Fibroblast of mammary gland (primary cell): ENCODE measurements at regions not wholly inside any gene's neighbourhood (a gene's known extent, or its start where the extent isn't known, plus 50 kb on each side); places are given as distances from the start of the nearest gene placed in this dataset.

ENCODE experiments used
- DNase-seq: peaks from one replicate; pipeline ENCODE4 v3.0.0-alpha.2; 2010; ENCODE audit warnings: low read depth
- H3K4me3 ChIP-seq: 2 replicates; pipeline ENCODE4 v1.5.1; 2011; ENCODE audit warnings: low read depth, mild to moderate bottlenecking, low read length, moderate library complexity; ENCODE audit not compliant: control insufficient read depth
- TF ChIP-seq, protein P1 (sequence below): conservative IDR thresholded peaks from 2 replicates; pipeline ENCODE4 v1.5.1; 2011; ENCODE audit warnings: low read depth, low read length, inconsistent platforms; ENCODE audit not compliant: control insufficient read depth, insufficient read depth

DNA sequence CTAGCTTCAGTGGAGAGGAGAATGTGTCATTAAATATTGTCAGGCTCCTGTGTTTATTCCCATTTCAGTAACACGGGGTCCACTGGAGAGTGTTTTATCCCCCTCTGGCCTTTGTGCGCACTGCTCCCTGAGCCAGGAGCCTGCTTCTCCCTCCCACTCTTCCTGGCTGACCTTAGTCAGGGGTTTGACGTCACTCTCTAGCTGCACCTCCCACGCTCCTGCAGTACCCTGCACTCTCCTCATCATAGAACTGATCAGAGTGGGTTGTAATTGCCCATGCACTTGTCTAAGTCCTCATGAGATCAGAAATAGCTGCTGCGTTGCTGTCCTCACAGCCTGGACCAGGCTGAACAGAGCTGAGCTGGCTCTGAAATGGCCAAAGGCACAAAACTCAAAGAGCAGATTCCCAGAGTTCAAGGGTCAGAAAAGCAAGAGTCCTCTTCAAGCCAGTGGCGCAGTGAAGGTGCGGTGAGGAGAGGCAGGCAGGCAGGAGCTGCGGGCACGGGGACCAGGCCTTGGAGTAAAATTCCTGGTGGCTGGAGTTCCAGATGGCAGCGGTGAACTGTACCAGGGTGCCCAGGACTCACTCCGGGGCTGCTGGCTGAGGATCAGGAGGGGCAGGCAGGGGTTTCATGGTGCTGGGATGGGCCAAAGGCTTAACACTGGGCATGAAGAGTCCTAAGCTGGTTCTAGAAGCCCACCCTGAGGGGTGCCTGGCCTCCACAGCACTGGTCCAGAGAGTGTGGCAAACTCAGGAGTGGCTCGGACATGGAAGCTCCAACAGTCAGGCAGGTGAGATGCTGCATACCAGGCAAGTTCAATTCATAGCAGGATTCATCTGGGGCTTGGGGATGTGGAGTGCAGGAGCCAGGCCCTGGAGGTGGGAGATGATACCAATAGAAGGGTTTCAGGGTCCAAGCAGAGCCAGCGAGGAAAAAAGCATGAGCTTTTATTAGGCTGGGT is 170.9 kb downstream of the SCP2D1 start:
- TF ChIP-seq, protein P1, sequence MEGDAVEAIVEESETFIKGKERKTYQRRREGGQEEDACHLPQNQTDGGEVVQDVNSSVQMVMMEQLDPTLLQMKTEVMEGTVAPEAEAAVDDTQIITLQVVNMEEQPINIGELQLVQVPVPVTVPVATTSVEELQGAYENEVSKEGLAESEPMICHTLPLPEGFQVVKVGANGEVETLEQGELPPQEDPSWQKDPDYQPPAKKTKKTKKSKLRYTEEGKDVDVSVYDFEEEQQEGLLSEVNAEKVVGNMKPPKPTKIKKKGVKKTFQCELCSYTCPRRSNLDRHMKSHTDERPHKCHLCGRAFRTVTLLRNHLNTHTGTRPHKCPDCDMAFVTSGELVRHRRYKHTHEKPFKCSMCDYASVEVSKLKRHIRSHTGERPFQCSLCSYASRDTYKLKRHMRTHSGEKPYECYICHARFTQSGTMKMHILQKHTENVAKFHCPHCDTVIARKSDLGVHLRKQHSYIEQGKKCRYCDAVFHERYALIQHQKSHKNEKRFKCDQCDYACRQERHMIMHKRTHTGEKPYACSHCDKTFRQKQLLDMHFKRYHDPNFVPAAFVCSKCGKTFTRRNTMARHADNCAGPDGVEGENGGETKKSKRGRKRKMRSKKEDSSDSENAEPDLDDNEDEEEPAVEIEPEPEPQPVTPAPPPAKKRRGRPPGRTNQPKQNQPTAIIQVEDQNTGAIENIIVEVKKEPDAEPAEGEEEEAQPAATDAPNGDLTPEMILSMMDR, result no peak
- peak; percentile 43 for DNase-seq
- H3K4me3 ChIP-seq, result no peak overlapping the region

DNA sequence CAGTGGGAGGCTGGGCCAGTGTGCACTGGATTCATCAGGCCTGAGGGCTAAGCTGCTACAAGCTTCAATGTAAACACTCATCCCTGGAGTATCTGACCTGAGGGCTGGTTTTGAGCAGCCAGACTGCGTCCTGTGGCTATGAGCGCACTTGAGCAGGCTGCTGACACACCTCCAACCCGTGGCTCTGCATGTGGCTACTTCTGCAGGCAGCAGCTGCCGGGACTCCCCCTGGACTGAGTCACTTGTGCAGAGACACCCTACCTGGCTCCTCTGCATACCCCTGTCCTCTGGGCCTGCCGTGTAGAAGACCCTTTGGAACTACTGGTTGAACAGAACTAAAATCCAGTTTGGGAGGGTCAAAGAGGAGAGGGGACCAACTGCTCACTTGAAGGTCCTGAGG is 172.0 kb downstream of the SCP2D1 start:
- no peak for DNase-seq
- H3K4me3 ChIP-seq, result no peak overlapping the region
- TF ChIP-seq, protein P1, result no peak

DNA sequence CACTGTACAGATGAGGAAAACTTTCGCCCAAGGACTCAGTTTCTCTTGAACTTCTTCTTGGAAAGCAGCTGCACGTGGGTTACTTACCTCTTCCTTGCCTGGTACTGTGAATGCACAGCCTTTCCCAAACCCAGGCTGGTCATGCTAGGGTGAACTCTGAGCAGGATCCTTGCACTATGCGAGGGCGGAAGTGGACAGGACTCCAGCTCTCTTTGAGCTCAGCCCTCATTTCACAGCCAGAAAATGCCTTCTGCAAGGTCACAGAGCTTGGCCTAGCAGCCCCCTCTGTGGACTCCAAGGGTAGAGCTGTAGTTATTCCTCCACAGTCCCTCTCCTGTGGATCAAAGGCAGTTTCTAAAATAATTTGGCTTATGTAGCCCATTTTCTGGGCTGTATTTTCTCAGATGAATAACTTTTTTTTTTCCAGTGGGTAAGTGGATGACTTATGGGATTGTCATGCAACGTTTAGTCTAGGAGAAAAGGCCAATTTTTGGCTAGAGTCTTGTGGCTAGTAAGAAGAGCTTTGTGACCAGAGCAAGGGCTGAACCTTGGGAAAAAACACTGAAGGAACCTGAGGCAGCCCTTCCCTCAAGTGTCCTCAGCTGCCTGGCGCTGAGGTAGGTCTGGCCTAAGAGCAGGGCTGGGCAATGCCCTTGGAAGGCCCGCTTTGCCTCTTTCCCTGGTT is 172.7 kb downstream of the SCP2D1 start:
- TF ChIP-seq, protein P1, result no peak
- DNase-seq, result no peak
- no peak overlapping the region for H3K4me3 ChIP-seq

DNA sequence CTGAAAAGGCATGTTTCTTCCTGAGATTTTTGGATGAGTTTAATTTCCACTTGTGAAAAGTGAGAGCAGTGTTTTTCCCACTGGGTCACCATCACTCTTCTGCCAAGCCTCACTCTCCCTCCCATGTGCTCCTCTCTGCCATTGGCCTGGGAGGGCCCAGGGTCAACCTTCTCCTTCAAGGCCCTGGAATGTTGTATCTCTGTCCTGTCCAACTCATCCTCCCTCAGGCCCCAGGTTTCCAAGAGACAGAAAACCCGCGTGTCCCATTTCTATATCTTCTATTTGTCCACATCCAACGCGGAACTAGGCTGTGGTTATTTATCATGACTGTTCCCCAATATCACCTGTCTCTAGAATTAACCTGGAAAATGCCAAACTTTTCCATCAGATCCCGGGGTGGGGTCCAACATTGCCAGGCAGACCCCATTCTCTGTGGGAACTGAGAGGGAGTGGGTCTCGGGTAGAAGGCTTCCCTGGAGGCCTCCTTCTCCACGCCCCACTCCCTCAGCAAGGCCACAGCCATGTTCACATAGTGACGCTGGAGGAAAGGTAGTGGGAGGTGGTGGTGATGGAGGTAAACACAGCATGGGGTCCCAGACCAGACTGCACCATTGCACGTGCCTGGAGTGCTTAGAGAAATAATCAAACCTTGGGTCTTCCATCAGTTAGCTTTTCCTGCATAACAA is 173.5 kb downstream of the SCP2D1 start:
- TF ChIP-seq, protein P1, result no peak
- no peak for DNase-seq
- no peak overlapping the region for H3K4me3 ChIP-seq

DNA sequence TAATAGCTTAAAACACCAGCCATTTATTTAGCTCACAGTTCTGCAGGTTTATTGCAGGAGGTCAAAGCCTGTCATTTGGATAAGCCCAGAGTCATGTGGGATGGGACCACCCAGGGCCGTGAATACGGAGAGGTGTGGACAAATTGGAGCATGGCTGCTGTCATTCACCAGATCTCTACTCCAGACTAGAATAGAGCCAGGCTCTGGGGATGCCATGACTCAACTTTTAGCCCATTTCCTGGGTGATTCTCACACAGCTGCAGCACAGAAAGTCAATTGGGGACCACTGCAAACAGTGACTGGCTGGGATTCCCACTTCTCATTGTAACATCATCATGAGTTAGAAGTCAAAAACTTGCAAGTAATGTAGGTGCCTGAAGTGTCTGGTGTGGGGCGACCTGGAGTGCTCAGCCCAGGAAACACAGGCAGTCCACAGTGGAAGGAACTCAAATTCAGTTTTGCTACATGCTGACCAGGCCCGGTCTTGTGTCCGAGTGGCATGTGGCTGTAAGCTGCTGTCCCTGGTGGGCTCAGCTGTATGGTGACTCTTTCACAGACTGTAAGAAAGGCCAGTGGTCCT is 174.3 kb downstream of the SCP2D1 start:
- no peak overlapping the region for H3K4me3 ChIP-seq
- TF ChIP-seq, protein P1, result no peak
- DNase-seq, result no peak

DNA sequence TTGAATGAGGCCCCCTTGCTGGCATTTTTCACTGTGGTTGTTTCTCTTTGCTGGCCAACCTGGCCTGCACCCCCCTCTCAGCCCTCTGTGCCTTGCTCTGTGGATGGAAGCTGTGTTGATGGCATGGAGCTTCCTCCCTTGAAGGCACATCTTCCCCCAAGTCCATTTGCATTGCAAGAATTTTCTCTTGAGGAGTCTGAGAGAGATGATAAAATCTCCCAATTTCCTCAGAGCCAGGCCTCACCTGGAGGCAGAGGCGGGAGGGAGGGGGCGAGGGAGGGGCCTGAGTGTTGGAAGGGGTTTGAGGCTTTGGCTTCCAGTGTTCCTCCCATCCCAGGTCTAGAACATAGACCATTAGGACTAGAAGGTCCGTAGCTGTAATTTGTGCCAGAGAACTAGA is 175.1 kb downstream of the SCP2D1 start:
- TF ChIP-seq, protein P1, result no peak
- DNase-seq, result no peak
- H3K4me3 ChIP-seq, result no peak overlapping the region
